ENCODE measurements at regions not wholly inside any gene's neighbourhood (a gene's known extent, or its start where the extent isn't known, plus 50 kb on each side); places are given as distances from the start of the nearest gene placed in this dataset.
A peak's percentile ranks its signal among the peaks of the same experiment; 100 is the strongest.

GRCh38 chr2:222993920-222994650, 57.9 kb upstream of the KCNE4 start:
- peak; percentile 90 for DNase-seq

- no peak for DNase-seq
These were observed 53.5 kb upstream of the KCNE4 start for GRCh38 chr2:222998459-222998858.

GRCh38 chr2:223000872-223001796, 50.9 kb upstream of the KCNE4 start:
- no peak for DNase-seq

GRCh38 chr2:223001797-223002175, 50.2 kb upstream of the KCNE4 start:
- DNase-seq: no peak
